ENCODE measurements at regions not wholly inside any gene's neighbourhood (a gene's known extent, or its start where the extent isn't known, plus 50 kb on each side); places are given as distances from the start of the nearest gene placed in this dataset.

DNA sequence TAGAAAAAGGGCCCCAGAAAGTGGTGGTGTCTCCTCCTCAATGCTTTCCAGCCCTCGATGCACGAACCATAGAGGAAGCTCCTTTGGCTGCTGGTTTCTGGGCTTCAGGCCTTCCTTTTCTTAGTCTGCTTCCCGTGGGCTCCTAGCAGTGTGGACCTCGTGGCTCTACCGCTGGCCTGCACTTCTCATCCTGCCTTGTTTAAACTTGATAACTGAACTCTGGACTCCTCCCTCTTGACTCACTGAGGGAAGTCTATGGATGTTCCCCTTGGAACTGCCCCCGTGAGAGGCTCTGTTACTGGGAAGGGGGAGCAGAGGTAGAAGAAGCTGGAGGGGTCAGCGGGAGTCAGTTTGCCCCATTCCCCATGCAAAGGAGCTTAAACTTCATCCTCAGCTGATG is 75.3 kb upstream of the WDR26 start:
- Histone ChIP-seq H3K9me2 (ENCODE audit: insufficient read depth) (no peaks in the 10 kb centered on the region), H3K9me3 (ENCODE audit: control insufficient read depth in 1 of 2, insufficient read depth in 1 of 2, low read depth in 1 of 2, low read length in 2 of 2) (no peaks in the 10 kb centered on the region), H3K79me2 (ENCODE audit: insufficient read depth, low read length) (no peaks in the 10 kb centered on the region), H3K36me3 (ENCODE audit: control insufficient read depth in 1 of 2, insufficient read depth in 2 of 2, low read length in 2 of 2) (no peaks in the 10 kb centered on the region), H3K27ac (ENCODE audit: low read depth, low read length) (no peak overlapping the region), H3K27me3 (ENCODE audit: insufficient read depth, low read length) (no peaks in the 10 kb centered on the region), H2AFZ (ENCODE audit: low read depth, low read length, poor library complexity, severe bottlenecking) (no peak overlapping the region), H3K4me1 (ENCODE audit: control insufficient read depth in 1 of 2, insufficient read depth in 2 of 2, low read length in 2 of 2) (peaks cover 0 to 5% of the 10 kb centered on the region in 2 experiments; a peak in 1 of 4 replicates), H3K9ac (ENCODE audit: low read length) (no peak overlapping the region), H4K20me1 (ENCODE audit: insufficient read depth) (no peaks in the 10 kb centered on the region), H3K4me3 (replicated peaks in 1 of 2; ENCODE audit: low read depth in 1 of 2, low read length in 2 of 2) (no peak overlapping the region), H3K4me2 (ENCODE audit: low read length) (no peak overlapping the region)
- BruUV-seq (replicated peaks) = no TSS peak
- ATAC-seq (no peak), DNase-seq (ENCODE audit: low read depth, low spot score) (no peak)
- ChIA-PET CTCF (interaction anchor here (1.2 to 1.6 kb wide), 3 partner anchors 10 to 413 kb away, joined by 3 read pairs; no protein-coding TSS in a partner anchor), POLR2A (no interaction called here), RAD21 (ENCODE audit: low non-redundant PET in 1 of 2, low total read pairs in 2 of 2, uncharacterized antibody in 2 of 2, unreplicated experiment in 2 of 2) (no interaction called here)
- no peak for TF ChIP-seq SRF (IDR thresholded peaks at IDR 0.05; ENCODE audit: low read depth)
- TF ChIP-seq RAD21 (IDR thresholded peaks at IDR 0.05; ENCODE audit: low read depth) = no peak
- no peak for TF ChIP-seq POLR2AphosphoS5 (IDR thresholded peaks at IDR 0.05; ENCODE audit: low read depth, low read length)
- no peak for TF ChIP-seq ZFX (IDR thresholded peaks at IDR 0.05)
- no peak for TF ChIP-seq ZNF274 (IDR thresholded peaks at IDR 0.05; ENCODE audit: low read depth, low read length)
- TF ChIP-seq JUND (IDR thresholded peaks at IDR 0.05) = no peak
- TF ChIP-seq, protein P1, sequence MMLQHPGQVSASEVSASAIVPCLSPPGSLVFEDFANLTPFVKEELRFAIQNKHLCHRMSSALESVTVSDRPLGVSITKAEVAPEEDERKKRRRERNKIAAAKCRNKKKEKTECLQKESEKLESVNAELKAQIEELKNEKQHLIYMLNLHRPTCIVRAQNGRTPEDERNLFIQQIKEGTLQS (IDR thresholded peaks at IDR 0.05) = no peak
- TF ChIP-seq CBX3 (IDR thresholded peaks at IDR 0.05; ENCODE audit: low read depth) = no peak
- TF ChIP-seq TCF7L2 (IDR thresholded peaks at IDR 0.05; ENCODE audit: borderline replicate concordance, extremely low read depth, insufficient read depth, insufficient read length) = no peak
- TF ChIP-seq CTCF (IDR thresholded peaks at IDR 0.05 in 2 of 3, conservative IDR thresholded peaks at IDR 0.05 in 1 of 3; ENCODE audit: borderline replicate concordance in 1 of 3, insufficient read depth in 1 of 3, low read depth in 2 of 3, low read length in 2 of 3) = no peak
- TF ChIP-seq SIN3A (IDR thresholded peaks at IDR 0.05; ENCODE audit: low read depth) = no peak
- intact Hi-C loops (cut with micrococcal nuclease) = loop anchor here (10.0 kb wide), 2 partner anchors 835 to 1465 kb away; no protein-coding TSS in a partner anchor
